GM19467 (cell line): ENCODE measurements at regions not wholly inside any gene's neighbourhood (a gene's known extent, or its start where the extent isn't known, plus 50 kb on each side); places are given as distances from the start of the nearest gene placed in this dataset.
A peak's percentile ranks its signal among the peaks of the same experiment; 100 is the strongest.

Source experiments
- ATAC-seq: cut with Tn5 transposase; IDR thresholded peaks from one replicate; pipeline ENCODE4 v1.9.1; 2021; ENCODE audit warnings: mild to moderate bottlenecking, moderate library complexity; ENCODE audit not compliant: unreplicated experiment

GRCh38 chr2:21423854-21424253 lies 300.1 kb downstream of the TDRD15 start:
- ATAC-seq = no peak

DNA sequence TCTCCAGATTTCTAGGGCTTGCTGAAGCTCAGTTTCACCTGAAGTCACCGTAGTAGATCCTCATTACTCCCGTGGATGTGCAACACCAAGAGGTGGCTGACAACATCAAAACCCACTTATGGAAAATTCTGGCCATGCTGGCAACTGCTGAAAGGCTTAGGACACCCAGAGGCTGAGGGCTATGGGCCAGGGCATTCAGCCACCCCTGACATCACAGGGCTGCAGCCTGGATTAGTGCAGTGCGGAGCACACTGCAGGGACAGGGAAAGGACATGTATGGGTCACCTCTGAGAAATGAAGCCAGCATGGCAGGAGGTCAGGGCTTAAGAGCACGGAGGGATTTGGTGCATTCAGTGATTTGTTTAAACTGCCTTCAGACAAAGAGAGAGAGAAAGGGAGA lies 300.6 kb downstream of the TDRD15 start:
- ATAC-seq = no peak

DNA sequence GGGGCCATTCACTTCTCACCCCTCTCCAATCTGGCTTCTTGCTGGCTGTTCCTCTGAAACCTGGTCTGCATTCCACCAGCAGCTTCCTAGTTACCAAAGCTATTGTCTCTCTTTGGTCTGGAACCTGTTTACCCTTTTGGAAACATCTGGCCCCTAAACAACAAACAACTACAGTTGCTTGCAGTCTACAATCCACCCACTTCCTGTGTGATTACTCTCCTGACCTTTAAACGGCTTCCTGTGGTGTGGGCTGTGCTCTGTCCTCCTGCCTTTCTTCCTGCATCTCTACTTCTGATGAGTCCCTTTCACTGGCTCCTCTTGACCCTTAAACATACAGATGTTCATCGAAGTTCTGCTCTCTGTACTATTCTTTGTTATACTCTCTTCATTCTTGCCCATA lies 303.8 kb downstream of the TDRD15 start:
- ATAC-seq = peak; percentile 63

- no peak for ATAC-seq
These were observed 305.0 kb downstream of the TDRD15 start for GRCh38 chr2:21428754-21429153.

- no peak for ATAC-seq
These were observed 306.0 kb downstream of the TDRD15 start for GRCh38 chr2:21429747-21430146.

- ATAC-seq = no peak
These were observed 307.3 kb downstream of the TDRD15 start for GRCh38 chr2:21431078-21431477.

DNA sequence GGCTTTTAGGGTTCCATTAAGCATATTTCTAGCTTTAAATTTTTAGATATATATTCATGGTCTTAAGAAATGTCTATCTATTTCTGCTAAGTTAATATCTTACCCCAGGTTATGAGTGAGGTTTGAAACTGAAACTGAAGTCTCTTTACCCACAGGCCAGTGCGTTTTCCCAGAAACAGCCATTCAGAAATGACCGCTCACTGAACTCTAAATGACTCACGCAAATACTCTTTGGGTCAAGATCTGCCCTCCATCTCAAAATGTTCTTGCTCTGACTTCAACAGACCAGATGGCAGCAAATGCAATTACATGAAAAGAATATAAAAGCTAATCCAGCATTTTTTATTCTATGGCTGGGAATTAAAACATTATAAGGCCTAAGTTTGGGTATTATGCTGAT lies 315.2 kb downstream of the TDRD15 start:
- no peak for ATAC-seq

DNA sequence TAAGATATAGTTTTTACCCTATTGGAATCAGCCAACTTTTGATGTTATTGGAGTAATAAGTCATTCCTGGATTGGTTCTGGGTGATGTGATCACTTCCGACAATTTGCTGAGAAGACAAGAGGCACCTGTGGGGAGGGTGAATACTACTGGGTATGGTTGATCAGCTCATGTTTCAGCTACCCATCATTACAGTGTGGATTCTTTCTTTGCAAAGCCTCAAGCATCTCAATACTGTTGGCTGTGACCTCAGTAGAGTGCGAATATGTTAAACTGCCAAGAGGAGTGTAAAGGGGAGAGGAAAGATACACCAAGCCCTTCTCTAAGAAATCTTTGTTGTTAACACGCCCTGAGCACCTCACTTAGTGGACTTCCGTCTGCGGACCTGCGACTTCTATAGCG lies 317.7 kb downstream of the TDRD15 start:
- no peak for ATAC-seq

DNA sequence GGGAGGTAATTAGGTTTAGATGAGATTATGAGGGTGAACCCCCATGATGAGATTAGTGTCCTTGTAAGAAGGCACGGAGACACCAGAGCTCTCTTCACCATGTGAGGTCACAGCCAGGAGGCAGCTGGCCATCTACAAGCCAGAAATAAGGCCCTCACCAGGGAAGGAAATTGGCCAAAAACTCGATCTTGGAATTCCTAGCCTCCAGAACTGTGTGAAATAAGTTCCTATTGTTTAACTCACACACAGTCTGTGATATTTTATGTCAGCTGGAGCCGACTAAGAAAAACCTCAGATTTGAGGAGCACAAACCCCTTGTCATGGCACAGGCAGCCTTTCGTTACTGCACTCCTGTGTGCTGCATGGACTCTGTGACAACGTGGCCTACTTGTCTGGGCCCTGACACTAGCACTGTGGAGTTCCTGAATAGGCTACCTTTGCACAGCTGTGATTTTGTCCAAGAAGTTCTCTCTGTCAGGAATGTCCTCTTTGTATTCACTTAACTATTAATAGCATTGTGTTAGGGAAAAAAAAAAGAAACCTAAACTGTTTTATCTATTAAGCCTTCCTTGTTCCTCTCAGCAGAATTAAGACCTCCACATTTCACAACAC lies 319.8 kb downstream of the TDRD15 start:
- no peak for ATAC-seq

GRCh38 chr2:21449881-21450280 lies 326.1 kb downstream of the TDRD15 start:
- ATAC-seq = no peak

- ATAC-seq = no peak
These were observed 327.6 kb downstream of the TDRD15 start for GRCh38 chr2:21451403-21451802.

DNA sequence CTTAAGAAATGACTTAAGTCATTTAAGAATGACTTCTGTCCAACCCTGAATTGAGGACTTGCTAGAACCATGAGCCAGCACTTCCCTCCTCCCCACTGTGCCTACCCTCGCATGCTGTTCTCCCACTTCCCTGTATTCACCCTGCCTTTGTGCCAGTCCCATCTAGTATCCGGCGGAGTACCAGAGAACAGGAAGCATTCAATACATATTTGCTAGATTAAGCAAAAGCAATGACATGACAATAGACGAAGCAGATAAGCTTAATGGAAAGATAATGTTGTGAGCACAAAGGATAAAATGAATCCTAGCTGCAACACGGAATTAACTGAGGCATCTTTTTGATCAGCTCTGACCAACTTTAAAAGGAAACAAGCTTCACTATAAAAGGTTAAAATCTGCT lies 328.5 kb downstream of the TDRD15 start:
- ATAC-seq = no peak

DNA sequence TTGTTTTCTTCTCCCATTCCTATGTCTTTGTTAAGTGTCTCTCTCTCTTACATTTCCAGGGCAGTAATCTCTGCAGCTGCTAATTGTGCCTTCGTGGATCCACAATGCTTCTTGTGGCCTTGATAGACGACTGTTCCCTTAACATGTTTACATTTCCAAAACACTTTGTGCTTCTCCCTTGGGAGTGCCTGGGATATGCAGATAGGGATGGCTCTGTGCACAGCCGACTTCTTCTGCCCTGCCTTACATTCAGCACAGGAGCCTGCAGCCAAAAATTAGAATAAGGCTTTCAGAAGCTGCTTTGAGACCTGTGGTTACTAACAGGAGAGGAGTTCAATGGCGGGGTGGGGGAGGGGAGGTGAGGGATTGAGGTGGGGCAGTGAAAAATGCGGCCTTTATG lies 328.9 kb downstream of the TDRD15 start:
- no peak for ATAC-seq

GRCh38 chr2:21453723-21454450 lies 330.1 kb downstream of the TDRD15 start:
- ATAC-seq = no peak

DNA sequence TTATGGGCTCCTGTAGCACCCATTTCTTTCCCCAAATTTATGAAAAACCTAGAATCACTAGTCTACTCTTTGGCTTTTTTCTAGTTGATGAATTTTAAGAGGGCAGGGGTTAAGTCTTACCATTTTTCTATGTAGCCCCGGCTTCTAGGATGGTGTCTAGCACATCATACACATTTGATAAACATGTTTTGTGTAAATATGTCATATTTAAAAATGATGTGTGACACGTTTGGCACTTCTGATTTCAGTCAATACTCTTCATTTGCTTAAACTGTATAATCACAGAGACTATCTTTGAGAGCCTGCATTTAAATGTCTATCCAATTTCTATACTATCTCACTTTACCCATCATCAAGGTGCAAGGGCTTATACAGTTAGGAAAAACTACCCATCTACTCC lies 331.1 kb downstream of the TDRD15 start:
- ATAC-seq = no peak

- no peak for ATAC-seq
These were observed 338.0 kb downstream of the TDRD15 start for GRCh38 chr2:21461754-21462240.

DNA sequence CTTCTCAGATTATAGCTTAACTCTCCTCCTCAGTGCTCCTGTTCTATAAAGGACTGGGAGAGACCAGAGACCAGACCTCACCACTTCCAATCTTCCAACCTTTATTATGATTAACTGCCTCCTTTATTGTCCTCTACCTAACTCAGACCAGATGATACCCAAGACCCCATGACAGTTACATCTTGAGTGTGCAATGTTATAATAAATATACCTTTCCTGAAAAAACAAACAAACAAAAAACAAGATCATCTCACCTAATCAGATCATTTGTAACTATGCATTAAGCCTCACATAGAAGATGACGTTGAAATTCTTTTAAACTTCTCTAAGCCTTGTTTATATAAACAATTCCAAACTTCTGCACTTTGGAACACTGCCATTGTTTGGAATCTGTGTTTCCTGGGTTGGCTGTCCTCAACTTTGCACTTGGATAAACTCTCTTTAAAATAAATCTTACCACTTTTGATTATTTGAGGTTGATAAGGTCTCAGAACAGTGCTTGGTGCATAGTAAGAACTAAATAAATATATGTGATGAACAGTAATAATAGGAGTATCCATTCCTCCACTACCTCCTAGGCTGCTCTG lies 342.7 kb downstream of the TDRD15 start:
- no peak for ATAC-seq

DNA sequence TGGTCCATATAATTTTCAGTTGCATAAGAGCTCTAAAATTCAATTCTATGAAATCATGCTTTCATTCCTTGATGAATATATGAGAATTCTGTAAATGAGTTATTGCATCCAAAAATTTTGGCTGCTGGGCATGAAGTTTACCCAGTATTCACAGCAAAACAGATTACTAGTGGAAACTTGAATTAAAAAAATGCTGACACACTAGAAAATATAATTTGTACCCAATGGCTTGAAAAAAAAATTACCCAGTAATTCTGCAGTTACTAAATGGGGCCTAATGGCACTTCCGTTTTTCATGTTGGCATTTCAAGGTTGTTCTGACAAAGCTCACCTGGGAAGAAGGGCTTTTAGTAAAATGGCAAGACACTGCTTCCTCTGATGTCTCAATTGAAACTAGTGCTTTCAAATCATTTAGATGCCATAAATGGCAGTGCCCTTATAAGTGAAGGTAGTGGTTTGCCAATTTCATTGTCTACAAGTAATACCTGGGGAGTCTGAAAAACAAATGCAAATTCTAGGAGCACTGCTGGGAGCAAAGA lies 343.6 kb downstream of the TDRD15 start:
- no peak for ATAC-seq

DNA sequence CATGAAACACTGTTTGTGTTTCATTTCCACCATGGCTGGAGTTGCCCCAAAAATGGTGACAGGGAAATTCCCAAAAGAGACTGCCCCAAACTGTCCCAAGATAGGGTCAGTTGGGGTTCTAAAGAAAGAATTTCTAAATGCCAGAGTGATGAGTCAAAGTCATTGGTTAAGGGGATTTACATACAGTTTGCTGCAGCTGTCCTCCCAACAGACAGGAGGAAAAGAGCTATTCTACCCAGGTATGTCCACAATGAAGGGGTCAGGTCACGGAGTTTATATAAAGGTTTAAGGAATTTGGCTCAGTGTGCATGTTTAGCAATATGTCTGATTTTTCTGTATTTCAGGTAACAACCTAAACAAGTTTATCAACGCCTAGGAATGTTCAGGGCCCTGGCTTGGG lies 344.1 kb downstream of the TDRD15 start:
- no peak for ATAC-seq

DNA sequence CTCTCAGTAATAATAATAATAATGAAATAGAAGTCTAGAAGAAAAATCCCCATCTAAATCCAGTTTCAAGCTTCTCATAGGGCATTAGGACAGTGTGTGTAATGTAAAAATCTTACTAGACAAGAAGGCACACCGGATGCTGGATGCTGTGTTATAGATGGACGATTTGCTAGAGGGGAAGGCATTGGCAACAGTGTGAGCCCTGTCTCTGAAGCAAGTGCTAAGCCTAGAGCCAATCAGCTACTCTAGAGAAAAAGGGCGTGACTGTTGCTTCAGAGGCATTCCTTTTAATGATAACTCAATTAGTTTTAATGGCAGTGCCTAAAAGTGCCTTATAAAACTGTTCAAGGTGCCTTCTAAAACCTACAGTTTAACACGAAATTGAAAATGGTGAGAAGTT lies 344.9 kb downstream of the TDRD15 start:
- no peak for ATAC-seq

GRCh38 chr2:21469158-21469557 lies 345.4 kb downstream of the TDRD15 start:
- no peak for ATAC-seq

DNA sequence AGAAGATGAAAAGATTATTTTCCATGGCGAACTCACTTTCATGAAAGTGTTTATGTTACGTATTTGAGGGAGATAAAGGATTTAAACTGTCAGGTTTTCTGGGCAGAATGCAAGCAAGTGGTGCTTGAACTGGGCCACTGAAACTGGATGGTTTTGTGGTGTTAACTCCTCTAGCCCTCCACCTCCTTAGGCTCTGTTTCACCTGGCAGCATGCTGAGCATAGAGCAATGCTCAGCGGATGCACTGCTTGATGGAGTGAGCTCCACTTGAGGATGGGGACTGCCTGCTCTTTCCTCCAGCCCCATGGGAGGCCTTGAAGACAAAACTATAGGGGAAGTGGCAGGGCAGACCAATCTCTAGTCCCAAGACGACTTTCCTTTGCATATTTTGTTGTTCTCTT lies 345.8 kb downstream of the TDRD15 start:
- ATAC-seq = no peak
